Fibroblast of skin of right biceps (primary cell): ENCODE measurements at regions not wholly inside any gene's neighbourhood (a gene's known extent, or its start where the extent isn't known, plus 50 kb on each side); places are given as distances from the start of the nearest gene placed in this dataset.

Experiments used
- DNase-seq: peaks from one replicate; pipeline ENCODE4 v3.0.0-alpha.2; 2013

- no peak for DNase-seq
These were observed 261.6 kb downstream of the ZEB1 start for GRCh38 chr10:31580646-31581045.
